ENCODE measurements at regions not wholly inside any gene's neighbourhood (a gene's known extent, or its start where the extent isn't known, plus 50 kb on each side); places are given as distances from the start of the nearest gene placed in this dataset.

GRCh38 chr13:74338341-74338740, 204.1 kb upstream of the KLF12 start:
- no peak for TF ChIP-seq CTCF (conservative IDR thresholded peaks at IDR 0.05)
- no peak overlapping the region for H3K27ac ChIP-seq

GRCh38 chr13:74336546-74336945, 202.3 kb upstream of the KLF12 start:
- TF ChIP-seq CTCF (conservative IDR thresholded peaks at IDR 0.05), result no peak
- H3K27ac ChIP-seq, result no peak overlapping the region

- no peak for TF ChIP-seq CTCF (conservative IDR thresholded peaks at IDR 0.05)
These were observed 201.2 kb upstream of the KLF12 start for GRCh38 chr13:74335370-74335769.

GRCh38 chr13:74329962-74330361, 195.8 kb upstream of the KLF12 start:
- no peak overlapping the region for H3K27ac ChIP-seq
- no peak for TF ChIP-seq CTCF (conservative IDR thresholded peaks at IDR 0.05)

More at GRCh38 chr13:74335370-74335769, 201.2 kb upstream of the KLF12 start:
- no peak overlapping the region for H3K27ac ChIP-seq

GRCh38 chr13:74325106-74325505, 190.9 kb upstream of the KLF12 start:
- no peak for TF ChIP-seq CTCF (conservative IDR thresholded peaks at IDR 0.05)
- H3K27ac ChIP-seq, result no peak overlapping the region

- H3K27ac ChIP-seq, result no peak overlapping the region
- no peak for TF ChIP-seq CTCF (conservative IDR thresholded peaks at IDR 0.05)
These were observed 190.1 kb upstream of the KLF12 start for GRCh38 chr13:74324338-74324737.

- TF ChIP-seq CTCF (conservative IDR thresholded peaks at IDR 0.05), result no peak
- no peak overlapping the region for H3K27ac ChIP-seq
These were observed 188.4 kb upstream of the KLF12 start for GRCh38 chr13:74322562-74322961.

GRCh38 chr13:74320282-74320681, 186.1 kb upstream of the KLF12 start:
- no peak for TF ChIP-seq CTCF (conservative IDR thresholded peaks at IDR 0.05)
- no peak overlapping the region for H3K27ac ChIP-seq
